ENCODE measurements at regions not wholly inside any gene's neighbourhood (a gene's known extent, or its start where the extent isn't known, plus 50 kb on each side); places are given as distances from the start of the nearest gene placed in this dataset.

DNA sequence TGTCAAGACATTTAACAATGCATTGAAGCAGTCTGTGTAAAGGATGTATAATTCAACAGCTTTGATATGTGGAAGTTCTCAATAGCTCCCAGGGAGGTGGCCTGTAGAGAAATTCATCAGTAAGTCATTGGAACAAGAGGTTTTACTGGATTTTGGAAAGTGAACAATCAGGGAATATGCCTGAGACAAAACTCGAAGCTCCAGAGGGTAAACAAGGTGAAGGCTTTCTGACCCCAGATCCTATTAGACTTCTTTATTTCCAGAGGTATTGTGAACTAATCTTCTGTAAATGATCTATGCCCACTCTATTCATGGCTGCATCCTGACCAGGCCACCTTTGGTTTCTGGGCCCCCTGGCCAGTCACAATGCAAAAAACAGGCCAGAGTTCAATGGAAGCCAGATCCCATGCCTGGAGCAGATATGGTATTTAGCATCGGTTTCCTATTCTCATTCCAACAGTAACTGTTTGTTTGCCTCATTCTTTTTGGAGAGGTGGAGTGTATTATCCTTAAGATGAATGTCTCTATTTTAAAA lies 177.3 kb downstream of the SATB1 start:
- TF ChIP-seq, protein P1, sequence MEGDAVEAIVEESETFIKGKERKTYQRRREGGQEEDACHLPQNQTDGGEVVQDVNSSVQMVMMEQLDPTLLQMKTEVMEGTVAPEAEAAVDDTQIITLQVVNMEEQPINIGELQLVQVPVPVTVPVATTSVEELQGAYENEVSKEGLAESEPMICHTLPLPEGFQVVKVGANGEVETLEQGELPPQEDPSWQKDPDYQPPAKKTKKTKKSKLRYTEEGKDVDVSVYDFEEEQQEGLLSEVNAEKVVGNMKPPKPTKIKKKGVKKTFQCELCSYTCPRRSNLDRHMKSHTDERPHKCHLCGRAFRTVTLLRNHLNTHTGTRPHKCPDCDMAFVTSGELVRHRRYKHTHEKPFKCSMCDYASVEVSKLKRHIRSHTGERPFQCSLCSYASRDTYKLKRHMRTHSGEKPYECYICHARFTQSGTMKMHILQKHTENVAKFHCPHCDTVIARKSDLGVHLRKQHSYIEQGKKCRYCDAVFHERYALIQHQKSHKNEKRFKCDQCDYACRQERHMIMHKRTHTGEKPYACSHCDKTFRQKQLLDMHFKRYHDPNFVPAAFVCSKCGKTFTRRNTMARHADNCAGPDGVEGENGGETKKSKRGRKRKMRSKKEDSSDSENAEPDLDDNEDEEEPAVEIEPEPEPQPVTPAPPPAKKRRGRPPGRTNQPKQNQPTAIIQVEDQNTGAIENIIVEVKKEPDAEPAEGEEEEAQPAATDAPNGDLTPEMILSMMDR (IDR thresholded peaks at IDR 0.05): no peak
- TF ChIP-seq POLR2A (IDR thresholded peaks at IDR 0.05): no peak
